Stimulated activated CD8-positive, alpha-beta memory T cell treated with anti-CD3 and anti-CD28 coated beads, Interleukin-12 subunit alpha, Interleukin-12 subunit beta, amount 100 ng/mL, for 24 hours (primary cell): ENCODE measurements at regions not wholly inside any gene's neighbourhood (a gene's known extent, or its start where the extent isn't known, plus 50 kb on each side); places are given as distances from the start of the nearest gene placed in this dataset.
"Not testable (repeated sequence)": the region's sequence is repeated elsewhere in the genome, so short reads cannot be mapped to it uniquely, and the experiment has no call there.

Experiments used
- DNase-seq: peaks from one replicate; pipeline ENCODE4 v3.0.0-alpha.2; 2020; ENCODE audit errors: extremely low read depth

DNA sequence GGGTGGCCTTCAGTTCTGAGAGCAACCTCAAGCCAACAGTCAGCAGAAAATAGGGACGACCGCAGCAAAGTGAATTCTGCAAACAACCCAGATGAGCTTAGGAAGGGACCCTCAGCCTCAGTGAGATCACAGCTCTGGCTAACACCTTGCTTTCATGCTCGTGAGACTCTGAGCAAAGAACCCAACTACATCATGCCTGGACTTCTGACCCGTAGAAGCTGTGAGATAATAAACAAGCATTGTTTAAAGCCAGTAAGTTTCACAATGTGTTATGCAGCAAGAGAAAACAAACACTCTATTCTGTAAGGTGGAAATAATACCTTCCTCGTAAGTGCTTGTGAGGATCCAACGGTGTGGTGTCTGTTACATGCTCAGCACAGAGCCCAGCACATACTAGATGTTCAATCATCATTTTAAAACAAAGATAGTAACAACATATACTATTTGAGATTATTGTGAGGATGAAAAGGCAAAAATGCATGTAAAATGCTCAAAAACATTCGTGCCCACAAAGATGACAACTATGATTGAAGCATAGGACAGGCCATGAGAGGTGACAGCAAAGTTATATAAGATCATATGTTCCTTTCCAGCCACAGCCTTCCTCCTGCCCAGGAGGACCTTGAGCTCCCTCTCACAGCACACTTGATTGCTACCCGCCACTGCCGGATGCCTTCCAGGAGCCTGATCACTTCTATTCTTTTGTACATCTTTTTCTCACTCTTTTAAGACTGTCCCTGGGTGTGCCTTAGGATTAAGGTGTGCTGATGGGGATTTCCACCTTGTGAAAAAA is 433.3 kb downstream of the BUD13 start:
- DNase-seq = no peak

DNA sequence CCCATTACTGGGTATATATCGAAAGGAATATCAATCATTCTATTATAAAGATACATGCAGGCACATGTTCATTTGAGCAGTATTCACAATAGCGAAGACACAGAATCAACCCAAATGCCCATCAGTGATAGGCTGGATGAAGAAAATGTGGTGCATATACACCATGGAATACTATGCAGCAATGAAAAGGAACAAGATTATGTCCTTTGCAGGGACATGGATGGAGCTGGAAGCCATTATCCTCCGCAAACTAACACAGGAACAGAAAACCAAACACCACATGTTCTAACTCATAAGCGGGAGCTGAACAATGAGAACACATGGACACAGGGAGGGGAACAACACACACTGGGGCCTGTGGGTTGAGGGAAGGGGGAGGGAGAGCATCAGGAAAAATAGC is 434.3 kb downstream of the BUD13 start:
- DNase-seq = not testable (repeated sequence)

DNA sequence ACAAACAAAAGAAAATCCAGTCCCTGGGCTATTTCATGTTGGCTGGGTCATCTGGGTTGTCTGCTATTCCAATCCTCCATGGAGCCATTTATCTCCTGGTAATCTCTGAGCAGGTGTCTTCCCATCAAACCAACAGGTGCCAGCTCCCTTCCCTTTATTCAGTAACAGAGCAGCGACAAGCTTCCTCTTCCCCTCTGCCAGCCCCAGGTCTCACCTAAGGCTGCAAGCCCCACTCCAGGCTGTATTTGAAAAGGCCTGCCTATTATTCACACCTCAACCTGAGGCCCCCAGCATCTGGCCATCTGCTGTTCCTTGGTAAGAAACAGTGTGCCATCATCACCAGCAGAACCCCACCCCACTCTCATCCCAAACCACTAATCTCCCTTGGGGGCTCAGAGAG is 436.2 kb downstream of the BUD13 start:
- no peak for DNase-seq

GRCh38 chr11:116335891-116336290 is 436.9 kb downstream of the BUD13 start:
- DNase-seq = no peak

- no peak for DNase-seq
Measured at GRCh38 chr11:116335078-116335477, 437.7 kb downstream of the BUD13 start.

DNA sequence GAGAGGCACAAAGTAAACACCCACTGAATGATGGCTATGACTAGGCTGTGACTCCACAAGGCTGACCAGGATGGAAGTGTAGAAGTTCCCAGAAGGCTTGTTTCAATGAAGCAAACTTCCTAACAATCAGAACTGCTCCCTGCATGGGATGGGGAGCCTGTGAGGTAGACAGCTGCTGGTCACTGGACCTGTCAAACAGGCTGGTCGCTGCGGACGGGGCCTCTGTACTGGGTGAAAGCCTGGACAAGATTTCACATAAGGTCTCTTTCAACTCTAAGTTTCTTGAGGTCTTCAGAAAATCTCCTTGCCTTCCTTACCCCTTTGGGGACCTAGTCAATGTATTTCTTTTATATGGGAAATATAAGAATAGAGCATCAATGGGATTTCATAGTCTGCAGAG is 438.2 kb downstream of the BUD13 start:
- DNase-seq = no peak

DNA sequence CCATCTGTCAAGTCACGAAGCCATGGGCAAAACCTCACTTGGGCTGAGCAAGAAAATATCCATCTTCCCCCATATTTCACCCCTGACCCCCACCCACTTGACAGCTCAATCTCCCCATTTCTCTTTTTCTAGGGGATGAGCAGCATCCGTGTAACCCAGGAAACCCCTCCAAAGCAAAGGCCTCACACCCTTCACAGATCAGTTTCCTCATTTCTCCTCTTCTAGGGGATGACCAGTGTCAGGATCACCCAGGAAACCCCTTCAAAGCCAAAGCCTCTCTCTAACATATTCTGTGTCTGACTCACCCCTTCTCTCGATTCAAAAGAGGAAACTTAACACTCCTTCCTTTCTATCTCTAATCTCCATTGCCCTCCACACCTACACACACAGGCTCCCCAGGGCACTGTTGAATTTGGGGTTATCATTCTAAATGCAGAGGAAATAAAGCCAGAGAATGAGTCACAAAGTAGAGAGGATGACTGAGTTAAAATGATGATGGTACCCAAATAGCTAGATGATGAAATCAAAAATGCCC is 439.7 kb downstream of the BUD13 start:
- DNase-seq = no peak

DNA sequence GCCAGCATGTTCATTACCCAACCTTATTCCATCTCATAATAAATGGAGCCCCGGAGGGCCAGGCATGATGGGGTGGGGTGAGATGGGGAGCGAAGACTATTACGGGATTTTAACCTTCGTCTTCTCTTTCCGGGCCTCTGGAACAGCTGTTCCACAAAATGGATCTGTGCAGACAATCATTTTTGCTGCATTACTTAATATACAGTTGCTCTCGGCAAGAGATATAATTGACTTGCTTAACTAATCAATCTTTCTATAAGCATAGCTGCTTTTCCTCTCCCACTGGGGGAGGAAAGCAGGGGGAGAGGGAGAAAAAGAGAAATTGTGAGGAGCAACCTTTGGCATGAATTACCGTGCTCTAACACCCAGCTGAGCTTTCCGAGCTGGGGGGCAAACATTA is 440.4 kb downstream of the BUD13 start:
- DNase-seq = no peak

GRCh38 chr11:116331381-116331780 is 441.4 kb downstream of the BUD13 start:
- no peak for DNase-seq

DNA sequence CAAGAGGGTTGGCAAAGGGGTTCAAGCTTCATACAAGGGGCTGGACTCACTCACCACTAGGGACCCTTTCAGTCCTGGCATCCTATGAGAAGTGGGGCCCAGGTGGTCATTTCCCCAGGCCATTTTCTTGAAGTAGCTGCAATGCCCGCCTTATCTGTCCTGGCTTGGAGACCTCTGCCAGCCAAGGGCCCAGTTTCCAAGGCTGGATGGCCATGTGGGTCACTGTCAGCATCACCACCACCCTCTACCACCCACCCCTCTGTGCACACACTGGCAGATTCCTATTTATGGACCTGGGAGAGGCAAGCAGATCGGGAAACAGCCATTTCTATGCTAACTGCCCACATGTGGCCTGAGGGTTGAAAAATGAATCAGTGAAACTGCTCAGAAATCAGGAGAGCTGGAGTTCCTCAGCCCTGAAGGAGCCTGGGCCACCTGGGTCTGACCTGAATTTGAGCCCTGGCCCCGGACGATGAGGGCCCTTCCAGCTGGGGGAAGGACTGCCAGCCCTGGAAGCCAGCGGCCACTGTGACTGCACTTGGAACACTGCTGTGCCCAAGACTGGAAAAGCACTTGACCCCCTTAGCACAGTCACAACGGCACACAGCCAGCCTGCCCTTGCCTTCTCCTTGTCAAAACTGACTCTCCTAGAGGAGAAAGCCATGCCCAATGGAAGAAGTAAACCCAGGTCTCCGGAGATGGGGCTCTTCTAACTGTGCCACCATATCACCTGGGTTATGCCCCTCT is 442.2 kb downstream of the BUD13 start:
- DNase-seq = no peak

DNA sequence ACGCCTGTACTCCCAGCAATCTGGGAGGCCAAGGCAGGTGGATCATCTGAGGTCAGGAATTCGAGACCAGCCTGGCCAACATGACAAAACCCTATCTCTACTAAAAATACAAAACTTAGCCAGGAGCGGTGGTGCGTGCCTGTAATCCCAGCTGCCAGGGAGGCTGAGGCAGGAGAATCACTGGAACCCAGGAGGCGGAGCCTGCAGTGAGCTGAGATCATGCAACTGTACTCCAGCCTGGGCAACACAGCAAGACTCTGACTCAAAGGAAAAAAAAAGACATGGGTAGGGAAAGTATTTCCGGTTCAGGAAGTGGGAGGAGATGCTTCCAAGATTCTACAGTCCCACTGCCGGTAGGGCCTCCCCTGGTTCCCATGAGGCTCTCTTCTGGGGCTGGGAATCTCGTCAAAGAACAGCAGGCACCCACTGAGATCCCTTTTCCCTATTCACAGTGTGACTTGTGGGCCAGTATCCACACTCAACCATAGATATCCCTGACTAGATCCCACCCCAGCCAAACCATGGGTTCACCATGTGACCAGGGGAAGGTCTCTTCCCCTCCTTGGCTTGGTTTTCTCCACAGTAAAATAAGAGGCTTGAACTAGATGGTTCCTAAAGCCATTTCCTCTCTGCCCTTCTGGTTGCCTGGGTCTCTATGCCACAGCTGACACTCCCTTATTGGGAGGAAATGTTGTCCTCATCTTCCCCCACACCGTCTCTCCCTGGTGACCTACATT is 443.3 kb downstream of the BUD13 start:
- DNase-seq = no peak

DNA sequence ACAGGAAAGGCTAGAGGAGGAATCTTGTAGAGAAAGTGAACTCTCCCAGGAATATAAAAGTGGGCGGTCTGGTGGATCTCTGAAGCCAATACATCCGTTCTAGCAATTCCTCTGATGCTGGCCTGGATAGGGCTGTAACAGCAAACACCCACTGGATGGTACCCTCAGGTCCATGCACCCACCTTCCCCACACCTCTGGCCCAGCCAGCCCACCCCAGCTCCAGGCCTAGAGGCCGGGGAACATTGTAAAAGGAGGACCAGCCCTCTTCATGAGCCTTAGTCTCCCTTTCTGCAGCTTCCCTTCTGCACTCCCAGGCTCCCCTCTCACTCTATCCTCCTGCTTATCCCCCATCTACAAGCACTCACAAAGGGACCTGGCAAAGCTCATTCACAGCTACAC is 443.9 kb downstream of the BUD13 start:
- DNase-seq = no peak

DNA sequence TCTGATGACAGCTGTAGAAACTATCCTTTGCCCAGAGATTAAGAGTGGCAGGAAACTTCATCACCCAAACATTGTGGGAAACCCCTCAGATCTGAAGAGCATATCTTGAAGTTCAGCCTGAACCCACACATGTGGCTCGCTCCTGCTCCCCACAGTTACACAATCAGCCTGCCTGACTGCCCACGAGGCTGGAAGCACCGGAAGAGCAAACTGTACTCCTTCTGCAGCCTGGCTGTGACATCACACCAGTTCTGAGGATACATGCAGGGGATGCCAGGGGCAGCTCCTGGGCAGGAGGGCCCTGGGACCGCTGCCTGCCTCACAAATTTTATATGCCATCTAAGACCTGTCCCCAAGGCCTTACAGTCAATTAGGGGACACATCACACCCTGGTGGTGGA is 444.4 kb downstream of the BUD13 start:
- DNase-seq = no peak

DNA sequence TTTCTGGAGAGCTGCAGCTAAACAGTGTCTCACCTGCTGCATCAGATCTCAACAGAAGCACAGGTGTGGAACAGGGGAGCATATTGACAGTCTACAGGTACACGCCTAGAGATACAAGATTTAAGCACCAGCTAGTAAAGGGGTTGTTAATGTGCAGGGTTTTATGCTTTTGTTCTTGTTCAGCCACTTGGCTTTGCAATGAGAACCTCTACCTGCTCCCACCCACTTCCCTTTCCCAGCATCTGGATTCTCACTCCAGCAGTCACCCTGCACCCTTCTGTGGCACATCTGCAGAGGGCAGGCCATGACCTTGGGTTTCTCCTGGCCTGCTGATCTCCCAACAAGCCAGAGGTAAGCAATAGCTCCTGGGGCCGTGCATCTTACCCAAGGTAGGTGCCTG is 446.6 kb downstream of the BUD13 start:
- no peak for DNase-seq

DNA sequence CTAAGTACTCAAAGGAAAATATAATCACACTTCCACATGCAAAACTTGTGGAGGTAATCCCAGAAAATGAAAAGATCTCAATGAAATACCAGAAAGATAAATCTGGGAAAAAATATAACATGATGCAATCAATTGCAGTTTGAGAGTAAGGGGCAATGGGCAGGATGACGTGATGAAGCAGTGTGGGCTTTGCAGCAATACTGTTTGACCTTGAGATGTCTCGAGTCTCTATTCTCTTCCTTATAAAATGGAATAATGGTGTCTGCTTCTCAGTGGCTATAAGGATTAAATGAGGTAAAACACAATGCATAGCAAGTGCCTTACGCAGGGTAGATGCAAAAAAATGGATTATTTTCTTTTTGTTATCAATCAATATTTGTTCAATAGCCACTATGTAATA is 447.5 kb downstream of the BUD13 start:
- no peak for DNase-seq

DNA sequence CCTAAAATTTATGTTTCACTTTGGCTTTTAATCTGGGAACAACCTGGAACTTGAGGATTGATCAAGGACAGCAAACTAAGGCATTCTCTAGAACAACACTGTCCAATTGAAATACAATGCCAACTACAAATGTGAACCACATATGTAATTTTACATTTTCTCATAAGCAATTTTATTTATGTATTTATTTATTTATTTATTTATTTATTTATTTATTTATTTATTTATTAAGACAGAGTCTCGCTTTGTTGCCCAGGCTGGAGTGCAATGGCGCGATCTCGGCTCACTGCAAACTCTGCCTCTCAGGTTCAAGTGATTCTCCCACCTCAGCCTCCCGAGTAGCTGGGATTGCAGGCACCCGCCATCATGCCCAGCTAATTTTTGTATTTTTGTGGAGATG is 448.7 kb downstream of the BUD13 start:
- not testable (repeated sequence) for DNase-seq

- DNase-seq = no peak
Measured at GRCh38 chr11:116317212-116317611, 455.6 kb downstream of the BUD13 start.

GRCh38 chr11:116314006-116314405 is 458.8 kb downstream of the BUD13 start:
- DNase-seq = no peak

- no peak for DNase-seq
Measured at GRCh38 chr11:116312570-116313391, 460.0 kb downstream of the BUD13 start.

DNA sequence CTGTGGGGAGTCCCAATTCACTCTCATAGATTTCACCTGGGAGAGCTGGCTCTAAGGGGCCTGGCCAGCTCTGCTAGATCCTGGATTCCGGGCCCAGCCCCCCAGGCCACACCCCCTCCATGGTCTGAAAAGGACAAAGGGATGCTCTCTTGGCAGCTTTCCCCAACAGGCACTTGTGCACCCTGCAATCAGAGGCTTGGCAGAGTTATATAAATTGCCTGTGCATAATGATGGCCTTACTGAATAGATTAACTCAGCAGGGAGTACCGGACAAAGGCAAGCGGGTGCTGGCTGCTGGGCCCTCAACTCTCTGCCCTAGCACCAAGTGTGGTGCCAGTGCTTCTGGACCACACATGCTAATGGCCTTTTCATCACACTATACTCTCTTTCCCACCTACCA is 461.6 kb downstream of the BUD13 start:
- DNase-seq = no peak

- DNase-seq = no peak
Measured at GRCh38 chr11:116310698-116311097, 462.1 kb downstream of the BUD13 start.

DNA sequence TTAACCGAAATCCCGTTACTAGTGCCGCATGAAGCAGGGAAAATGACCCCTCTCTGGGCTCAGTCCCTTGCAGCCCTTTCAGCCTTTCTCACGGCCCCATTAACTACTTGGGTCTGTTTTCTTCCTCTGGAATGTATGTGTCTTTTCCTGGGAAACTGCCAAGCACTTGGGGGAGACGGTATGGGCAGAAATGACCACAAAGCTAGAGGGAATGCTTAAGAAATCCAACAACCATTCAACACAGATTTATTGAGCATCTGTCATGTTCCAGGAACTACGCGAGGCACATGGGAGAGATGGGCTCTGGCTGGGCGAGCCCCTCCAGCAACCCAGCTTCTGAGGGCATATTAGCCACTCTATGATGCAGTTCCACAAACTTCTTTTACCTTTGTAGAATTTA is 462.6 kb downstream of the BUD13 start:
- DNase-seq = no peak
